ENCODE measurements at regions not wholly inside any gene's neighbourhood (a gene's known extent, or its start where the extent isn't known, plus 50 kb on each side); places are given as distances from the start of the nearest gene placed in this dataset.

GRCh38 chr4:18366892-18367291 is 345.3 kb upstream of the LCORL start:
- H3K4me3 ChIP-seq (ENCODE audit: low read depth, low read length), result no peak overlapping the region
- DNase-seq (ENCODE audit: low read depth), result peak; percentile 13
- peak; percentile 61 for TF ChIP-seq CTCF (IDR thresholded peaks at IDR 0.05; ENCODE audit: low read depth, low read length, missing control alignments)

DNA sequence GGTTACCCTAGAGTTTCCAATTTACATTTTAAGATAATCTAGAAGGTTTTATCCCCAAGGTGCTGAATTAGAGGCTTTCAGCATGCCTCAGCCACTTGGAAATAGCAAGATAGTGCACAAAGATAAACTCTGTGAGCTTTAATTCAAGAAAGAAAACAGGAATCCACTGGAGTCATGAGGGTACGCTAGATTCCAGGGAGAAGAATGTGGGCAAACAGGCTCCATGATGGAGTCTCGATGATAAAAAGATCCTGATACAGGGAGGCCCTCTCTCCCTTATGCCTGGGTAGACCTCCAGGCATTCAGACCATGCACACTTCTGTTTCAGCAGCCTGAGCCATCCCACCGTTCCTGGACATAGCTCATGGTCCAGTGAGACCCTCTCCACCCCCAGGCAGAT is 344.6 kb upstream of the LCORL start:
- no peak overlapping the region for H3K4me3 ChIP-seq (ENCODE audit: low read depth, low read length)
- no peak for DNase-seq (ENCODE audit: low read depth)
- no peak for TF ChIP-seq CTCF (IDR thresholded peaks at IDR 0.05; ENCODE audit: low read depth, low read length, missing control alignments)

DNA sequence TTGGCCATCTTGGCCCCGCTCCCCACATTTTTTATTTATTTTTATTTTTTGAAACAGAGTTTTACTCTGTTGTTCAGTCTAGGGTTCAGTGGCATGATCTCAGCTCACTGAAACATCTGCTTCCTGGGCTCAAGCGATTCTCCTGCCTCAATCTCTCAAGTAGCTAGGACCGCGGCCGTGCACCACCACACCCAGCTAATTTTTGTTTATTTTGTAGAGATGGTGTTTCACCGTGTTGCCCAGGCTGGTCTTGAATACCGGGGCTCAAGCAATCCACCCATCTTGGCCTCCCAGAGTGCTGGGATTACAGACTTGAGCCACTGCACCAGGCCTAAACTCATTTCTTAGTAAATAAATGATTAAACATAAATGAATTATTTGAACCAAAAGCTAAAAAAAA is 322.0 kb upstream of the LCORL start:
- no peak overlapping the region for H3K4me3 ChIP-seq (ENCODE audit: low read depth, low read length)
- no peak for DNase-seq (ENCODE audit: low read depth)
- TF ChIP-seq CTCF (IDR thresholded peaks at IDR 0.05; ENCODE audit: low read depth, low read length, missing control alignments), result no peak

DNA sequence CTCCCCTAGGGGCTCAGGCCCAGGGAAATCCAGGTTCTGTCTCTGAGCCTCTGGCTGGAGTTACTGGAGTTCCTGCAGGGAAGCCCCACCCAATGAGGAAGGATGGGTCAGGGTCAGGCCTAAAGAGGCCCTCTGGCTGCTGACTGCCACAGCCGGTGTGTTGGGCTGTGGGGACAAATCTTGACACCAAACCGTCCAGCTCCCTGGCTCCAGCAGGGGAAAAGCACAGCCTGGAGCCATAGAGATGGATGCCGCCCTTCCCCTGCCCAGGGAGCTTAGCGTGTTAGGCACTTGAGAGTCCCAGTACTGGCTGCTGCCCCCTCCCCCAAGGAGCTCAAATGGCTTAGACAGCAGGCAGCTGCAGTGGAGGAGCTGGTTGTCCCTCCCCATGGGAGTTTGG is 321.3 kb upstream of the LCORL start:
- DNase-seq (ENCODE audit: low read depth), result no peak
- TF ChIP-seq CTCF (IDR thresholded peaks at IDR 0.05; ENCODE audit: low read depth, low read length, missing control alignments), result no peak
- H3K4me3 ChIP-seq (ENCODE audit: low read depth, low read length), result no peak overlapping the region

DNA sequence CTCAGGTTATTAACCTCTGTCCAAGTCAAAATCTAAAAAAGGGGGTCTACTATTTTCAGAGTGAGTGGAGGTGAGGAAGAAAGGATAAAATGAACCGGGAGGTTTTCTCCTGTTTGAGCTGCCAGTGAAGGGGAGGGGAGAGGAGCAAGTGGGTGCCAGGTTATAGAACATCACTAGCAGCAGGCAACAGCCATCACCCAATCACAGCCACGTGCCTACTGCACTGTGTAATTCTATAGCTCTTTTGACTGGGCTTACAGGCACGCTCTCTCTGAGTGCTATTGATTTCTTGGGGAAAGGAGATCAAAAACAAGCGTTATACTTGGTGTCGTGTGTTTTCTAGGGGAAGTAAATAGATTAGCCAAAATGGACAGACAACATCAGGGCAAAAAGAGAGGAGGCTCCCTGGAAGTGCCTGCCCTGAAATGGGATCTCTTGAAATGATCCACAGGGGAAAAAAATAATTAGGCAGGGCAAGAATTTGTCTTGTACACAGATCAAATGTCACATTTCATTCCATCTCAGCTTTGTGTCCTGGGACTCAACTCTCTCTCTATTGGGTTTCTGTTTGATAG is 300.5 kb upstream of the LCORL start:
- TF ChIP-seq CTCF (IDR thresholded peaks at IDR 0.05; ENCODE audit: low read depth, low read length, missing control alignments), result no peak
- DNase-seq (ENCODE audit: low read depth), result no peak
- no peak overlapping the region for H3K4me3 ChIP-seq (ENCODE audit: low read depth, low read length)

DNA sequence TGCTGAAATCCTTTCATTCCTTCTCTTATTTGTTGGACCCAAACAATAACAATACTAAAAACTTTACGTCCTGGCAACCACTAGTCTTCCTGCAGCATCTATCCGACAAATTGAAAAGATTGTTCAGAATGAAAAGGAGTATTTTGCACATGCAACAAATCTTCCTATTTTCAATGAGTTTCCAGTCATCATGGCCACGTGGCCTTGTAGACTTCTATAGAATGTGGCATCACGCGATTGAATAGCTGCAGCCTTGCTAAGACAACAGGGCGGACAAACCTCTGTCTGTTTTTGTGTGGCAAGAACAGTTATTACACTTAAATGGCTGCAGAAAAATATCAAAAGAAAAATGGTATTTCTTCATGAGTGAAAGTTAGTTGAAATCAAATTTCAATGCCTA is 297.9 kb upstream of the LCORL start:
- H3K4me3 ChIP-seq (ENCODE audit: low read depth, low read length), result no peak overlapping the region
- no peak for DNase-seq (ENCODE audit: low read depth)
- no peak for TF ChIP-seq CTCF (IDR thresholded peaks at IDR 0.05; ENCODE audit: low read depth, low read length, missing control alignments)

- no peak overlapping the region for H3K4me3 ChIP-seq (ENCODE audit: low read depth, low read length)
- TF ChIP-seq CTCF (IDR thresholded peaks at IDR 0.05; ENCODE audit: low read depth, low read length, missing control alignments), result no peak
- no peak for DNase-seq (ENCODE audit: low read depth)
These were observed 297.3 kb upstream of the LCORL start for GRCh38 chr4:18318682-18319388.

All from GM12864 (cell line).